Progenitor cell of endocrine pancreas (in vitro differentiated cells): ENCODE measurements at regions not wholly inside any gene's neighbourhood (a gene's known extent, or its start where the extent isn't known, plus 50 kb on each side); places are given as distances from the start of the nearest gene placed in this dataset.
"Not testable (repeated sequence)": the region's sequence is repeated elsewhere in the genome, so short reads cannot be mapped to it uniquely, and the experiment has no call there.

Source experiments
- DNase-seq: peaks from one replicate; pipeline ENCODE4 v3.0.0; 2021; ENCODE audit warnings: low spot score; ENCODE audit not compliant: unreplicated experiment
- H3K27ac Mint-ChIP-seq: 2 replicates; pipeline ENCODE4 v1.8.0; 2021; ENCODE audit warnings: mild to moderate bottlenecking, moderate library complexity, mixed read lengths
- H3K27me3 Mint-ChIP-seq: 2 replicates; pipeline ENCODE4 v1.8.0; 2021; ENCODE audit warnings: mixed read lengths
- H3K36me3 Mint-ChIP-seq: 2 replicates; pipeline ENCODE4 v1.8.0; 2022; ENCODE audit warnings: mixed read lengths; ENCODE audit not compliant: insufficient read depth
- H3K4me1 Mint-ChIP-seq: 2 replicates; pipeline ENCODE4 v1.8.0; 2021; ENCODE audit warnings: low read depth, mixed read lengths
- H3K4me3 Mint-ChIP-seq: 2 replicates; pipeline ENCODE4 v1.8.0; 2021; ENCODE audit warnings: low read depth, mild to moderate bottlenecking, moderate library complexity, mixed read lengths
- H3K9me3 Mint-ChIP-seq: 2 replicates; pipeline ENCODE4 v1.8.0; 2021; ENCODE audit warnings: low read depth, mixed read lengths
- CTCF ChIP-seq: fragments of 200-600 bp; sonication (generic); IDR thresholded peaks from one replicate; pipeline ENCODE4 v1.5.0; 2021; ENCODE audit warnings: antibody characterized with exemption, mild to moderate bottlenecking; ENCODE audit not compliant: unreplicated experiment

GRCh38 chr3:188010478-188010877 lies 143.5 kb upstream of the LPP start:
- H3K4me1 Mint-ChIP-seq, result peaks cover 7% of the 10 kb centered on the region
- peaks cover 14% of the 10 kb centered on the region for H3K27me3 Mint-ChIP-seq
- no peak overlapping the region for H3K4me3 Mint-ChIP-seq
- peaks cover 9% of the 10 kb centered on the region for H3K9me3 Mint-ChIP-seq
- H3K36me3 Mint-ChIP-seq, result no peaks in the 10 kb centered on the region
- TF ChIP-seq CTCF, result no peak
- H3K27ac Mint-ChIP-seq, result no peak overlapping the region
- DNase-seq, result no peak

DNA sequence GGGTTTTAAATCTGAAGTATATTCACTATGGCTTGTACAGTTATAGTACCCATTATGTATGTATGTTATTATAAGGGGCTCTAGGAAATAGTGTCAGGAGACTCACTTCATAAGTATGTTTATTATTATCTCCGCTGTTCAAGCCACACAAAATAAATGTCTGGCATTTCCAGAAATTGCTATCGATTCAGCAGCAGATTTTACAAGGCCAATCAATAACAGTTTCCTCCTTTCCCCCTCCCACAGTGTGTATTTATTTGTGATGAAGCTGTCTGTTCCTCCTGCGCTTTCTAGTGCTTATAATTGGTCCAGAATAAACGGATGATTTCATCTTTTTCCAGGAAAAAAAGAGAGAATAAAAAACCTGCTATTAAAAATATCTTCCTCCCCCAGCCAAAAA lies 134.2 kb upstream of the LPP start:
- Mint-ChIP-seq H3K4me1 (peaks cover 21% of the 10 kb centered on the region), H3K9me3 (no peaks in the 10 kb centered on the region), H3K27me3 (peaks cover 25% of the 10 kb centered on the region), H3K27ac (no peak overlapping the region), H3K36me3 (no peaks in the 10 kb centered on the region), H3K4me3 (no peak overlapping the region)
- TF ChIP-seq CTCF, result no peak
- DNase-seq, result no peak

GRCh38 chr3:188021041-188021440 lies 132.9 kb upstream of the LPP start:
- H3K36me3 Mint-ChIP-seq, result no peaks in the 10 kb centered on the region
- TF ChIP-seq CTCF, result no peak
- H3K4me3 Mint-ChIP-seq, result no peak overlapping the region
- H3K27ac Mint-ChIP-seq, result no peak overlapping the region
- DNase-seq, result no peak
- H3K27me3 Mint-ChIP-seq, result peaks cover 25% of the 10 kb centered on the region
- peaks cover 27% of the 10 kb centered on the region for H3K4me1 Mint-ChIP-seq
- no peaks in the 10 kb centered on the region for H3K9me3 Mint-ChIP-seq

- peaks cover 31% of the 10 kb centered on the region for H3K4me1 Mint-ChIP-seq
- no peak for DNase-seq
- no peak overlapping the region for H3K27ac Mint-ChIP-seq
- no peak for TF ChIP-seq CTCF
- peaks cover 25% of the 10 kb centered on the region for H3K27me3 Mint-ChIP-seq
- no peak overlapping the region for H3K4me3 Mint-ChIP-seq
- H3K36me3 Mint-ChIP-seq, result no peaks in the 10 kb centered on the region
- H3K9me3 Mint-ChIP-seq, result no peaks in the 10 kb centered on the region
Observed at GRCh38 chr3:188021502-188022040, 132.4 kb upstream of the LPP start.

GRCh38 chr3:188022902-188023301 lies 131.1 kb upstream of the LPP start:
- not testable (repeated sequence) for H3K9me3 Mint-ChIP-seq, DNase-seq, H3K4me3 Mint-ChIP-seq, H3K36me3 Mint-ChIP-seq, H3K27ac Mint-ChIP-seq
- Mint-ChIP-seq H3K4me1 (peaks cover 34% of the 10 kb centered on the region), H3K27me3 (peaks cover 17% of the 10 kb centered on the region)

DNA sequence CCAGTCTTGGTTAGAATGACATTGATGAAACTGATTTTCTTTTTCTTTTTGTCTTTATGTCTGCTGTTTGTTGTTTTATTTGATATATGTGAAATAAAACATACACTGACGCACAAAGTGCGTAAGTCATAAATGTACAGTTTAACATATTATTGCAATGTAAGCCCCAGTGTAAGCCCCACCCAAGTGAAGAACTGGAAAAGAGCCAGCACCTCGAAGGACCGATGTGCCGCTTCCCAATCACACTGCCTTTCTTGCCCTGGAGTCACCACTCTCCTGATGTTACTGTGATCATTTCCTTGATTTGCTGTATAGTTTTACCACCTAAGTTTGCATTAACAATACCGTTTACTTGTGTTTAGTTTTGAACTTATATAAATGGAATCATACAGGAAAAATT lies 128.4 kb upstream of the LPP start:
- H3K27ac Mint-ChIP-seq, result peak overlapping the region; percentile 56
- TF ChIP-seq CTCF, result no peak
- H3K9me3 Mint-ChIP-seq, result no peaks in the 10 kb centered on the region
- H3K4me1 Mint-ChIP-seq, result peaks cover 32% of the 10 kb centered on the region
- DNase-seq, result no peak
- no peak overlapping the region for H3K4me3 Mint-ChIP-seq
- peaks cover 14% of the 10 kb centered on the region for H3K27me3 Mint-ChIP-seq
- no peaks in the 10 kb centered on the region for H3K36me3 Mint-ChIP-seq
